Liver (tissue), 3 donors: ENCODE measurements at regions not wholly inside any gene's neighbourhood (a gene's known extent, or its start where the extent isn't known, plus 50 kb on each side); places are given as distances from the start of the nearest gene placed in this dataset.

Source experiments
- CTCF ChIP-seq: fragments of 150-350 bp; IDR thresholded peaks from 2 replicates; pipeline ENCODE4 v1.5.1; 2017; ENCODE audit warnings: improper control_type of control experiment, low read depth, low read length; ENCODE audit not compliant: missing input control
- GABPA ChIP-seq, 2 donors: IDR thresholded peaks in 1 of 2; conservative IDR thresholded peaks in 1 of 2; 2 replicates each; pipeline ENCODE4 v1.6.1; 2016; ENCODE audit warnings: antibody characterized with exemption in 2 of 2, mild to moderate bottlenecking in 1 of 2, moderate library complexity in 1 of 2
- SP1 ChIP-seq: IDR thresholded peaks from 2 replicates; pipeline ENCODE4 v1.6.1; 2018; ENCODE audit warnings: antibody characterized with exemption, mild to moderate bottlenecking
- YY1 ChIP-seq: IDR thresholded peaks from 2 replicates; pipeline ENCODE4 v1.6.1; 2016; ENCODE audit warnings: antibody characterized with exemption, mild to moderate bottlenecking
- TF ChIP-seq, protein P1 (sequence below): IDR thresholded peaks from 2 replicates; pipeline ENCODE4 v1.6.1; 2016; ENCODE audit warnings: antibody characterized with exemption
- donor health status: healthy.
- donor health status: healthy.

GRCh38 chr5:29261213-29261612 lies 1932.3 kb upstream of the CDH6 start:
- TF ChIP-seq CTCF = no peak
- TF ChIP-seq SP1 = no peak
- TF ChIP-seq, protein P1, sequence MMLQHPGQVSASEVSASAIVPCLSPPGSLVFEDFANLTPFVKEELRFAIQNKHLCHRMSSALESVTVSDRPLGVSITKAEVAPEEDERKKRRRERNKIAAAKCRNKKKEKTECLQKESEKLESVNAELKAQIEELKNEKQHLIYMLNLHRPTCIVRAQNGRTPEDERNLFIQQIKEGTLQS = no peak
- TF ChIP-seq YY1 = no peak
- no peak for TF ChIP-seq GABPA (IDR thresholded peaks at IDR 0.05 in 1 of 2, conservative IDR thresholded peaks at IDR 0.05 in 1 of 2)
